B cell (primary cell): ENCODE measurements at regions not wholly inside any gene's neighbourhood (a gene's known extent, or its start where the extent isn't known, plus 50 kb on each side); places are given as distances from the start of the nearest gene placed in this dataset.

Experiments used
- ATAC-seq: fragments of 200-7000 bp; cut with Tn5 transposase; one replicate; pipeline ENCODE4 v1.10.0; 2021; ENCODE audit warnings: low read depth, mild to moderate bottlenecking, moderate number of reproducible peaks, moderate library complexity
- CTCF ChIA-PET: fragments of 350-600 bp; sonication (Branson Sonifier 250); formaldehyde crosslinking; loops from one replicate; lab custom pipeline; 2021; ENCODE audit warnings: antibody characterized with exemption, inconsistent platforms; lab: Charles Lee
- POLR2A ChIA-PET: fragments of 350-600 bp; sonication (Branson Sonifier 250); formaldehyde crosslinking; loops from one replicate; lab custom pipeline; 2021; ENCODE audit warnings: antibody characterized with exemption; lab: Charles Lee
- DNase-seq: peaks from one replicate; pipeline ENCODE4 v3.0.0; 2013
- H2AFZ ChIP-seq: 2 replicates; pipeline ENCODE4 v1.6.1; 2012; ENCODE audit warnings: mild to moderate bottlenecking, low read depth, low read length; ENCODE audit not compliant: insufficient read depth, poor library complexity, severe bottlenecking
- H3K27ac ChIP-seq, 2 donors: 1 replicate in 1 of 2; 2 replicates in 1 of 2; pipeline ENCODE4 v1.5.1; 2012 to 2013; ENCODE audit warnings: low read length in 2 of 2, mild to moderate bottlenecking in 2 of 2, moderate library complexity in 1 of 2
- H3K27me3 ChIP-seq, 4 experiments: fragments of 200-600 bp in 1 of 4; sonication (generic) in 1 of 4; replicated peaks in 1 of 4; 1 replicate in 2 of 4; 2 replicates in 2 of 4; pipeline versions ENCODE4 v1.6.1 to v1.7.0; 2013 to 2016; ENCODE audit warnings: low read length in 3 of 4, mild to moderate bottlenecking in 2 of 4, mixed read lengths in 1 of 4, moderate library complexity in 1 of 4; ENCODE audit not compliant: insufficient read depth in 4 of 4, control insufficient read depth in 3 of 4; ENCODE audit errors: control extremely low read depth in 1 of 4
- H3K36me3 ChIP-seq, 2 experiments: replicated peaks in 1 of 2; 1 replicate in 1 of 2; 2 replicates in 1 of 2; pipeline versions ENCODE4 v1.6.1 to v1.7.1; 2013; ENCODE audit warnings: low read length in 1 of 2; ENCODE audit not compliant: insufficient read depth in 2 of 2, control insufficient read depth in 1 of 2; ENCODE audit errors: control extremely low read depth in 1 of 2, extremely low read depth in 1 of 2
- H3K4me1 ChIP-seq, 2 donors: fragments of 200-600 bp in 1 of 2; sonication (generic) in 1 of 2; 1 replicate in 1 of 2; 2 replicates in 1 of 2; pipeline versions ENCODE4 v1.5.1 to v1.6.1; 2013 to 2017; ENCODE audit warnings: low read length in 2 of 2; ENCODE audit not compliant: control insufficient read depth in 2 of 2, insufficient read depth in 2 of 2
- H3K4me2 ChIP-seq: replicated peaks from 2 replicates; pipeline ENCODE3; 2012; ENCODE audit warnings: mild to moderate bottlenecking, low read depth, low read length; ENCODE audit not compliant: poor library complexity, severe bottlenecking
- H3K4me3 ChIP-seq, 5 experiments: fragments of 200-600 bp in 1 of 5; sonication (generic) in 1 of 5; 1 replicate in 3 of 5; 2 replicates in 2 of 5; pipeline versions ENCODE4 v1.5.1 to v1.7.0; 2011 to 2016; ENCODE audit warnings: low read length in 4 of 5, mild to moderate bottlenecking in 4 of 5, low read depth in 2 of 5, control low read depth in 1 of 5, moderate library complexity in 1 of 5; ENCODE audit not compliant: insufficient read depth in 1 of 5; ENCODE audit errors: control extremely low read depth in 1 of 5, extremely low read depth in 1 of 5
- H3K79me2 ChIP-seq: fragments of 200-600 bp; sonication (generic); one replicate; pipeline ENCODE4 v1.6.0; 2016; ENCODE audit warnings: low read length; ENCODE audit not compliant: control insufficient read depth, insufficient read depth
- H3K9ac ChIP-seq: fragments of 200-600 bp; sonication (generic); 2 replicates; pipeline ENCODE4 v1.6.1; 2017; ENCODE audit warnings: mild to moderate bottlenecking, low read length, moderate library complexity
- H3K9me3 ChIP-seq, 3 donors: one replicate each; pipeline versions ENCODE4 v1.6.1 to v1.7.1; 2013; ENCODE audit warnings: low read length in 2 of 3; ENCODE audit not compliant: control insufficient read depth in 2 of 3, insufficient read depth in 1 of 3; ENCODE audit errors: control extremely low read depth in 1 of 3
- H4K20me1 ChIP-seq: 2 replicates; pipeline ENCODE4 v1.6.0; 2012; ENCODE audit warnings: mild to moderate bottlenecking, low read length; ENCODE audit not compliant: insufficient read depth, control insufficient read depth, poor library complexity, severe bottlenecking
- H3K27ac Mint-ChIP-seq: one replicate; pipeline ENCODE4 v1.8.0; 2021; ENCODE audit warnings: mixed read lengths
- H3K27me3 Mint-ChIP-seq: one replicate; pipeline ENCODE4 v1.8.0; 2021; ENCODE audit warnings: mixed read lengths
- H3K4me1 Mint-ChIP-seq: one replicate; pipeline ENCODE4 v1.8.0; 2021; ENCODE audit warnings: mixed read lengths
- H3K4me3 Mint-ChIP-seq: one replicate; pipeline ENCODE4 v1.8.0; 2021; ENCODE audit warnings: mixed read lengths
- H3K9me3 Mint-ChIP-seq: one replicate; pipeline ENCODE4 v1.8.0; 2022; ENCODE audit warnings: mixed read lengths; ENCODE audit not compliant: insufficient read depth
- EZH2 ChIP-seq: IDR thresholded peaks from 2 replicates; pipeline ENCODE4 v1.6.1; 2012; ENCODE audit warnings: borderline replicate concordance, low read depth, mild to moderate bottlenecking, moderate library complexity, low read length; ENCODE audit not compliant: insufficient read depth, poor library complexity, severe bottlenecking
- WGBS: methylation state at CpG from one replicate; pipeline ENCODE4 v1.1.5; 2013; ENCODE audit warnings: missing lambda C conversion rate; ENCODE audit not compliant: insufficient coverage; 5-methylcytosine and 5-hydroxymethylcytosine counted together
- intact Hi-C: fragments of 100-400 bp; cut with micrococcal nuclease; formaldehyde crosslinking; loops from one replicate; pipeline ENCODE4 v1.10.0; 2022
- TF ChIP-seq, protein P1 (sequence below): fragments of 200-600 bp; IDR thresholded peaks from one replicate; pipeline ENCODE4 v1.8.0; 2022; ENCODE audit warnings: antibody characterized with exemption, mild to moderate bottlenecking

DNA sequence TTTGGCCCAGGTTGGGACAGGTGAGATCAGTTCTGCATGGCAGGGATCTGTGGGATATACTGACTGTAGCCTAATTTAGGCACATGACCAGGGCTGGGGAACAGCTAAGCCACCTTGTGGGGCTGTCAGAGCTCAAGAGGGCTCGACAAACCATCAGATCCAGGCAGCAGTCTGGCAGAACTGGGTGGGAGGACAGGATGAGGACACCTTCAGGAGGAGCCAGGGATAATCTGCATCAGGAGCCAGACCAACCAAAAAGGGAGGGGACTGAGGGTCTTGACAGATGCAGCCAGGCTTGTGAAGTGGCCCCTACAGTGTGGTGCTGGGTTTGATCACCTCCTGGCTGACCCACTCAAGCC lies 123.4 kb downstream of the MAFB start:
- Histone ChIP-seq H3K9me3 (no peaks in the 10 kb centered on the region), H3K4me3 (no peak overlapping the region), H3K27me3 (peaks cover 0 to 4% (median 0%) of the 10 kb centered on the region in 4 experiments), H3K27ac (no peak overlapping the region), H3K4me1 (no peaks in the 10 kb centered on the region), H3K9ac (no peak overlapping the region), H2AFZ (no peak overlapping the region), H3K4me2 (no peak overlapping the region), H3K79me2 (no peaks in the 10 kb centered on the region), H3K36me3 (no peaks in the 10 kb centered on the region), H4K20me1 (no peaks in the 10 kb centered on the region)
- no peak overlapping the region for H3K4me3 Mint-ChIP-seq
- POLR2A ChIA-PET = no interaction called here
- CTCF ChIA-PET = no interaction called here
- WGBS = 85% methylated on average over 1 of the region's 1 CpG
- H3K4me1 Mint-ChIP-seq = no peaks in the 10 kb centered on the region
- DNase-seq (no peak), ATAC-seq (no peak)
- no peak for TF ChIP-seq EZH2
- TF ChIP-seq, protein P1, sequence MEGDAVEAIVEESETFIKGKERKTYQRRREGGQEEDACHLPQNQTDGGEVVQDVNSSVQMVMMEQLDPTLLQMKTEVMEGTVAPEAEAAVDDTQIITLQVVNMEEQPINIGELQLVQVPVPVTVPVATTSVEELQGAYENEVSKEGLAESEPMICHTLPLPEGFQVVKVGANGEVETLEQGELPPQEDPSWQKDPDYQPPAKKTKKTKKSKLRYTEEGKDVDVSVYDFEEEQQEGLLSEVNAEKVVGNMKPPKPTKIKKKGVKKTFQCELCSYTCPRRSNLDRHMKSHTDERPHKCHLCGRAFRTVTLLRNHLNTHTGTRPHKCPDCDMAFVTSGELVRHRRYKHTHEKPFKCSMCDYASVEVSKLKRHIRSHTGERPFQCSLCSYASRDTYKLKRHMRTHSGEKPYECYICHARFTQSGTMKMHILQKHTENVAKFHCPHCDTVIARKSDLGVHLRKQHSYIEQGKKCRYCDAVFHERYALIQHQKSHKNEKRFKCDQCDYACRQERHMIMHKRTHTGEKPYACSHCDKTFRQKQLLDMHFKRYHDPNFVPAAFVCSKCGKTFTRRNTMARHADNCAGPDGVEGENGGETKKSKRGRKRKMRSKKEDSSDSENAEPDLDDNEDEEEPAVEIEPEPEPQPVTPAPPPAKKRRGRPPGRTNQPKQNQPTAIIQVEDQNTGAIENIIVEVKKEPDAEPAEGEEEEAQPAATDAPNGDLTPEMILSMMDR = no peak
- no peak overlapping the region for H3K27ac Mint-ChIP-seq
- H3K9me3 Mint-ChIP-seq = no peaks in the 10 kb centered on the region
- intact Hi-C loops = no loop called here
- peaks cover 16% of the 10 kb centered on the region for H3K27me3 Mint-ChIP-seq

DNA sequence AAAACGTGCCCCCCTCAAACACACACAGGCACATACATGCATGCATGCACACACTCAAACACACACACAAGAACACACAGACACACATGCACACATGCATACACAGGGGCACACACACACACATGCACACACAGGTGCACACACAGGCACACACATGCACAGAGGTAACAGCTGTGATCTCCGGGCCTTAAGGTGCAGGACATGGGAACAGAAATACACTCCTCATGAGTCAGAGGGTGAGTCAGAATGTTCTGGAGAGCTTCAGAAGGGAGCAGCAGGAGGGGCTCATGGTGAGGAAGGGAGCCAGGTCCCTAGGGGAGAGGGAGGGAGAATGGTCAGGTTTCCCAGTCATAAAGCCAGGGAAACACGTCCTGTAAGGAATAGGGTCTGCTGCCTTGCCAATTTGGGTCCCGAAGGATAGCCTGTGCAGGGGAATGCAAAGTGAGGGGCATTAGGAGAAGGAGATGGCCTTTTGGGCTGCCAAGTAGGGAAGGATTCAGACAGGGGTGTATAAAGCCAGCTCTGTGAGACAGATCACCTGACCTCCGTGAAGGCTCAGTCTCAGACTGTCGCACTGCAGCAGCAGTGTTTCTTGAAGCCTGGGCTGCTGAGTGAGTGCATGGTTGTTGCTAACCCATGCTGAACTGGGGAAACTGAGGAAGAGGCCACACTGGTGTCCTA lies 123.9 kb downstream of the MAFB start:
- Histone ChIP-seq H3K4me1 (no peaks in the 10 kb centered on the region), H3K9ac (no peak overlapping the region), H3K36me3 (no peaks in the 10 kb centered on the region), H3K27ac (no peak overlapping the region), H3K4me2 (no peak overlapping the region), H2AFZ (no peak overlapping the region), H3K9me3 (no peaks in the 10 kb centered on the region), H3K27me3 (peaks cover 0 to 4% (median 0%) of the 10 kb centered on the region in 4 experiments), H4K20me1 (no peaks in the 10 kb centered on the region), H3K79me2 (no peaks in the 10 kb centered on the region), H3K4me3 (no peak overlapping the region)
- DNase-seq (no peak), ATAC-seq (no peak)
- Mint-ChIP-seq H3K27ac (no peak overlapping the region), H3K4me3 (no peak overlapping the region), H3K27me3 (peaks cover 16% of the 10 kb centered on the region), H3K9me3 (no peaks in the 10 kb centered on the region), H3K4me1 (no peaks in the 10 kb centered on the region)
- ChIA-PET POLR2A (no interaction called here), CTCF (no interaction called here)
- intact Hi-C loops = no loop called here
- TF ChIP-seq, protein P1 = no peak
- TF ChIP-seq EZH2 = no peak
- WGBS = 88% methylated on average over 6 of the region's 6 CpGs
